Smooth muscle cell (in vitro differentiated cells): ENCODE measurements at regions not wholly inside any gene's neighbourhood (a gene's known extent, or its start where the extent isn't known, plus 50 kb on each side); places are given as distances from the start of the nearest gene placed in this dataset.

Source experiments
- DNase-seq: peaks from one replicate; lab custom pipeline; 2025; ENCODE audit not compliant: unreplicated experiment; lab: John Stamatoyannopoulos, UW
- H2AFZ ChIP-seq: fragments of 200-600 bp; sonication (generic); 2 replicates; pipeline ENCODE4 v1.6.0; 2016; ENCODE audit warnings: antibody characterized with exemption, low read depth, mild to moderate bottlenecking
- H3F3A ChIP-seq: fragments of 200-600 bp; sonication (generic); 2 replicates; pipeline ENCODE4 v1.6.0; 2017; ENCODE audit warnings: antibody characterized with exemption, low read depth
- H3K27ac ChIP-seq: fragments of 200-600 bp; sonication (generic); 2 replicates; pipeline ENCODE4 v1.5.1; 2016; ENCODE audit warnings: low read depth, mild to moderate bottlenecking
- H3K27me3 ChIP-seq: fragments of 200-600 bp; sonication (generic); 2 replicates; pipeline ENCODE4 v1.6.1; 2016; ENCODE audit warnings: low read depth, mild to moderate bottlenecking
- H3K36me3 ChIP-seq: fragments of 200-600 bp; sonication (generic); 2 replicates; pipeline ENCODE4 v1.5.1; 2016; ENCODE audit warnings: low read depth
- H3K4me1 ChIP-seq: fragments of 200-600 bp; sonication (generic); 2 replicates; pipeline ENCODE4 v1.5.1; 2016; ENCODE audit warnings: low read depth
- H3K4me2 ChIP-seq: fragments of 200-600 bp; sonication (generic); 2 replicates; pipeline ENCODE4 v1.6.0; 2016; ENCODE audit warnings: mild to moderate bottlenecking
- H3K4me3 ChIP-seq: fragments of 200-600 bp; sonication (generic); 2 replicates; pipeline ENCODE4 v1.5.1; 2016; ENCODE audit warnings: mild to moderate bottlenecking
- H3K79me2 ChIP-seq: fragments of 200-600 bp; sonication (generic); 2 replicates; pipeline ENCODE4 v1.6.0; 2016; ENCODE audit warnings: low read depth, mild to moderate bottlenecking
- H3K9ac ChIP-seq: fragments of 200-600 bp; sonication (generic); 2 replicates; pipeline ENCODE4 v1.6.0; 2016; ENCODE audit warnings: low read depth
- H3K9me3 ChIP-seq: fragments of 200-600 bp; sonication (generic); replicated peaks from 2 replicates; pipeline ENCODE4 v1.5.1; 2016; ENCODE audit warnings: low read depth
- H4K20me1 ChIP-seq: fragments of 200-600 bp; sonication (generic); 2 replicates; pipeline ENCODE4 v1.6.0; 2016; ENCODE audit warnings: low read depth
- WGBS: methylation state at CpG from one replicate; pipeline ENCODE4 v1.1.7; 2016; ENCODE audit warnings: low lambda C conversion rate; 5-methylcytosine and 5-hydroxymethylcytosine counted together
- TF ChIP-seq, protein P1 (sequence below): fragments of 200-600 bp; sonication (generic); IDR thresholded peaks from 2 replicates; pipeline ENCODE4 v1.5.1; 2017; ENCODE audit warnings: borderline replicate concordance, mild to moderate bottlenecking, antibody characterized with exemption; ENCODE audit not compliant: insufficient read depth, poor library complexity, severe bottlenecking

DNA sequence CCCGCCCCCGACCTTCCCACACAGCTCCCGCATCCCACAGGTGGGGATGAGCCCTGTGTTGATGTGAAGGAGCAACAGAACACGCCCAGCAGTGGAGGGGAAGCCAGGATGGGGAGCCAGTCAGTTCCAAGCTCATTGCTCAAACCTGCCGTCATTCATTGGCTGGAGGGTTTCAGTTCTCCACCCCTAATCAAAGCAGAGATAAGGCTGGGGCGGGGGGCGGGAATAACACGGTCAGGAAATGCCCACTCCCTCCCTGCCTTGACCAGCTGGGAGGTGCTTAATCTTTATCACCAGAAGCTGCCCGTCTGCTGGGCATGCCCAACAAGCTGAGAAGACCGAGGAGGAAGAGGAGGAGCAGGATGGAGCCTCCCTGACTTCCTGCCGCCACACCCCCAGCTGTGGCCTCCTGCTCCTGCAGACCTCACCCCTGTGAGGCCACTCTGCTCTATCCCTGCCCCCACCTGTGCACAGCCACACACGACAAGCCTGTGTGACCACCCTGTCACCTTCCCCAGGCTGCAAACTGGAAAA, 265.1 kb downstream of the ZEB1 start:
- no peaks in the 10 kb centered on the region for H3F3A ChIP-seq
- H3K27ac ChIP-seq: no peak overlapping the region
- no peaks in the 10 kb centered on the region for H3K36me3 ChIP-seq
- H3K9me3 ChIP-seq: no peaks in the 10 kb centered on the region
- no peak for DNase-seq
- H3K4me2 ChIP-seq: no peak overlapping the region
- no peak overlapping the region for H2AFZ ChIP-seq
- WGBS: 85% methylated on average over 12 of the region's 12 CpGs
- H3K4me3 ChIP-seq: no peak overlapping the region
- H3K9ac ChIP-seq: no peak overlapping the region
- H4K20me1 ChIP-seq: no peaks in the 10 kb centered on the region
- H3K27me3 ChIP-seq: no peaks in the 10 kb centered on the region
- TF ChIP-seq, protein P1, sequence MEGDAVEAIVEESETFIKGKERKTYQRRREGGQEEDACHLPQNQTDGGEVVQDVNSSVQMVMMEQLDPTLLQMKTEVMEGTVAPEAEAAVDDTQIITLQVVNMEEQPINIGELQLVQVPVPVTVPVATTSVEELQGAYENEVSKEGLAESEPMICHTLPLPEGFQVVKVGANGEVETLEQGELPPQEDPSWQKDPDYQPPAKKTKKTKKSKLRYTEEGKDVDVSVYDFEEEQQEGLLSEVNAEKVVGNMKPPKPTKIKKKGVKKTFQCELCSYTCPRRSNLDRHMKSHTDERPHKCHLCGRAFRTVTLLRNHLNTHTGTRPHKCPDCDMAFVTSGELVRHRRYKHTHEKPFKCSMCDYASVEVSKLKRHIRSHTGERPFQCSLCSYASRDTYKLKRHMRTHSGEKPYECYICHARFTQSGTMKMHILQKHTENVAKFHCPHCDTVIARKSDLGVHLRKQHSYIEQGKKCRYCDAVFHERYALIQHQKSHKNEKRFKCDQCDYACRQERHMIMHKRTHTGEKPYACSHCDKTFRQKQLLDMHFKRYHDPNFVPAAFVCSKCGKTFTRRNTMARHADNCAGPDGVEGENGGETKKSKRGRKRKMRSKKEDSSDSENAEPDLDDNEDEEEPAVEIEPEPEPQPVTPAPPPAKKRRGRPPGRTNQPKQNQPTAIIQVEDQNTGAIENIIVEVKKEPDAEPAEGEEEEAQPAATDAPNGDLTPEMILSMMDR: no peak
- H3K4me1 ChIP-seq: no peaks in the 10 kb centered on the region
- H3K79me2 ChIP-seq: no peaks in the 10 kb centered on the region

DNA sequence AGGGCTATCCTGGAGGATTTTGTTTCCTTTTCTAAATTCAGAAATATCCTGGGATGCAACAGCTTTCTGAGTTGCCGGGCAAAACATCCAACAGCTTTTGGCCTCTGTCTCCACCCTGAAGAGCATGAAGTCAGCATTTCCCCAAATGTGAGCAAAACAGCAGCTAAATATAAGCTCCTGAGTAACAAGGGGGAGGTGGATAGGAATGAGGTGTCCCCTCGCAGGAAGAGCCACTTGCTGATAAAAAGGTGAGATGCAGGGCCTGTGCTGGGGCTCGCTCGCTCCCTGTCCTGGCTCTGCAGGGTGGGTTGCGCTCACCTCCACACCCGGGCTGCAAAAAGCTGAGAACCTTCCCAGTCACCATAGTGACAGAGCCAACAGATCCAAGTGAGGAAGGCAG, 264.3 kb downstream of the ZEB1 start:
- DNase-seq: no peak
- WGBS: 67% methylated on average over 6 of the region's 6 CpGs
- Histone ChIP-seq H3K36me3 (no peaks in the 10 kb centered on the region), H3K27me3 (no peaks in the 10 kb centered on the region), H3K79me2 (no peaks in the 10 kb centered on the region), H3K4me3 (no peak overlapping the region), H3K9ac (no peak overlapping the region), H4K20me1 (no peaks in the 10 kb centered on the region), H3K9me3 (no peaks in the 10 kb centered on the region), H2AFZ (no peak overlapping the region), H3K4me1 (no peaks in the 10 kb centered on the region), H3K4me2 (no peak overlapping the region), H3F3A (no peaks in the 10 kb centered on the region), H3K27ac (no peak overlapping the region)
- TF ChIP-seq, protein P1: no peak

DNA sequence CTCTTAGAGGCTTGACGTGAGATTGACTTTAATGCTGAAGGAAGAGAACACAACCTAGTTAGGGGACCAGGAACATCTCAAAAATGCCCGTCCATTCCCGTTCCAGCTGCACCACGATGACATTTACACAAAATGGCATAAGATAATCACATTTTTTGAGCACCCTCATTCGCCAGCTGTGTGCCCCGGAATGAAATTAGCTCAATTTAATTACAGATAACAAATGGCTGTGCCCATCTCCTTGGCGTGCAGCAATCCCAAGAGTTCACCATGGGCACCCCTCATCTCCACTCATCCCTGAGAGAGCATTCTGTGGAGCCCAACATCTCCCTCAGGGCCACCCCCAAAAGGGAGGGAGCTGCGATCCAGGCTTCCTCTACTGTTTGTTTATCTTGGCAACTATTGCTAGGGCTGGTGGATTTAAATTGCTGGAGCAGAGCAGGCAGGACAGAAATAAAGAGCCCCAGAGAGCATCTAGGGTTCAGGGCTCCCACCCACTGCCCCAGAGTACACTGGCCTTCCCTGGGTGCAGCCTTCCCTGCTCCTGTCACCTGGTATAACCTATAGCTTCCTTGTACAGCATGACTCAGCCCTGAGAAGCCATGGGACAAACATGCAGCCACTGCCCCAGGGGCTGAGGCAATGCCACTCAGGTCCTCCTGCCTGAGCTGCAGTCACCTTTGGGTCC, 263.5 kb downstream of the ZEB1 start:
- Histone ChIP-seq H4K20me1 (no peaks in the 10 kb centered on the region), H3K36me3 (no peaks in the 10 kb centered on the region), H3K27ac (peak overlapping the region; percentile 28), H3K9me3 (no peaks in the 10 kb centered on the region), H3K27me3 (no peaks in the 10 kb centered on the region), H2AFZ (no peak overlapping the region), H3K79me2 (no peaks in the 10 kb centered on the region), H3F3A (no peaks in the 10 kb centered on the region), H3K9ac (peak overlapping the region; percentile 43), H3K4me2 (peak overlapping the region; percentile 31), H3K4me3 (no peak overlapping the region), H3K4me1 (no peaks in the 10 kb centered on the region)
- TF ChIP-seq, protein P1: no peak
- WGBS: 81% methylated on average over 8 of the region's 8 CpGs
- no peak for DNase-seq
